ENCODE measurements at regions not wholly inside any gene's neighbourhood (a gene's known extent, or its start where the extent isn't known, plus 50 kb on each side); places are given as distances from the start of the nearest gene placed in this dataset.

GRCh38 chr7:32251659-32252058 is 181.5 kb upstream of the PDE1C start:
- TF ChIP-seq, protein P1, sequence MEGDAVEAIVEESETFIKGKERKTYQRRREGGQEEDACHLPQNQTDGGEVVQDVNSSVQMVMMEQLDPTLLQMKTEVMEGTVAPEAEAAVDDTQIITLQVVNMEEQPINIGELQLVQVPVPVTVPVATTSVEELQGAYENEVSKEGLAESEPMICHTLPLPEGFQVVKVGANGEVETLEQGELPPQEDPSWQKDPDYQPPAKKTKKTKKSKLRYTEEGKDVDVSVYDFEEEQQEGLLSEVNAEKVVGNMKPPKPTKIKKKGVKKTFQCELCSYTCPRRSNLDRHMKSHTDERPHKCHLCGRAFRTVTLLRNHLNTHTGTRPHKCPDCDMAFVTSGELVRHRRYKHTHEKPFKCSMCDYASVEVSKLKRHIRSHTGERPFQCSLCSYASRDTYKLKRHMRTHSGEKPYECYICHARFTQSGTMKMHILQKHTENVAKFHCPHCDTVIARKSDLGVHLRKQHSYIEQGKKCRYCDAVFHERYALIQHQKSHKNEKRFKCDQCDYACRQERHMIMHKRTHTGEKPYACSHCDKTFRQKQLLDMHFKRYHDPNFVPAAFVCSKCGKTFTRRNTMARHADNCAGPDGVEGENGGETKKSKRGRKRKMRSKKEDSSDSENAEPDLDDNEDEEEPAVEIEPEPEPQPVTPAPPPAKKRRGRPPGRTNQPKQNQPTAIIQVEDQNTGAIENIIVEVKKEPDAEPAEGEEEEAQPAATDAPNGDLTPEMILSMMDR (conservative IDR thresholded peaks at IDR 0.05; ENCODE audit: low read depth, low read length), result no peak
- DNase-seq (ENCODE audit: low read depth), result no peak
- H3K4me3 ChIP-seq (ENCODE audit: low read depth, low read length), result no peak overlapping the region

- no peak overlapping the region for H3K4me3 ChIP-seq (ENCODE audit: low read depth, low read length)
- no peak for DNase-seq (ENCODE audit: low read depth)
- TF ChIP-seq, protein P1 (conservative IDR thresholded peaks at IDR 0.05; ENCODE audit: low read depth, low read length), result no peak
Measured at GRCh38 chr7:32250471-32251260, 180.5 kb upstream of the PDE1C start.

- TF ChIP-seq, protein P1 (conservative IDR thresholded peaks at IDR 0.05; ENCODE audit: low read depth, low read length), result no peak
- H3K4me3 ChIP-seq (ENCODE audit: low read depth, low read length), result no peak overlapping the region
- no peak for DNase-seq (ENCODE audit: low read depth)
Measured at GRCh38 chr7:32250003-32250402, 179.8 kb upstream of the PDE1C start.

DNA sequence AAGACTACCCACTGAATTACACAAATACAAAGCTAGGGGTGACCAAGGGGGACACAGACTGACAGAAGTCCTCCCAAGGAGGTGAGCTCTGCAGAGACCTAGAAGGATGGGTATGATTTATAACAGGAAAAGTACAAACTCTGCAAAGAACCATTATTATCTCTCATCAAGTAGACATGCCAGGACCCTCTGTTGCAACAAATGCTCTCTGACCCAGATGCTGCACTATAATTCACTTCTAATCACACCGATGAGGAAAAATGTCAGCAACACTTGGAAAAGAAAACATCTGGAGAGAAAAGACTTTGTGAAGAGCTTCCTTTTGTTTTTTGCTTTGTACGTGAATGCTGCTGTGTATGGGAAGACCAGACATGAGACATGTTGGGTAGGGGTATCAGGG is 178.3 kb upstream of the PDE1C start:
- no peak for DNase-seq (ENCODE audit: low read depth)
- TF ChIP-seq, protein P1 (conservative IDR thresholded peaks at IDR 0.05; ENCODE audit: low read depth, low read length), result no peak

DNA sequence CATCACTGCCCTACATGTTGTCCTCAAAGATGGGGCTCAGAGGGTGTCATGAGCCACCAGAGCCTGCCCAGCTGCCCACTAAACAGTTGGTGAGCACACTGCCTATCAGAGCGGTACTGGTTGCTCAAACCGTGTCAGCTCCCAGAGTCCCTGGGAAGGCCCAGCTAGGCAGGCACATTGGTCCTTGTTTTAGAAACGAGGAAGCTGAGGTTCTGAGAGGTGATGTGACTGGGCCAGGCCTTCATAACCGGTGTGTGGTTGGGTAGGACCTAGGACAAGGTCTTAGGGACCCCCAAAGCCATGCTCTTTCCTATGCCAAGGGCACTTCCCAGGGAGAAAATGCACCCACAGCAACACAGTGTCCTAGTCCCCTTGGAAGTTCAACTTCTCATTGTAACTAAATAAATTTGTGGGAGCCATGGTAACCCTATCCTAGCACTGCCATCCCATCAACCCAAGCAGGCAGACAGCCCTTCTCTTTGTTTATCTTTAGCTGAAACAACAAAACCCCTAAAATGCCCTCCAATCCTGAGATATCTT is 174.7 kb upstream of the PDE1C start:
- TF ChIP-seq, protein P1 (conservative IDR thresholded peaks at IDR 0.05; ENCODE audit: low read depth, low read length), result no peak
- DNase-seq (ENCODE audit: low read depth), result no peak
- H3K4me3 ChIP-seq (ENCODE audit: low read depth, low read length), result no peak overlapping the region

More for the DNA sequence above, 178.3 kb upstream of the PDE1C start:
- no peak overlapping the region for H3K4me3 ChIP-seq (ENCODE audit: low read depth, low read length)

DNA sequence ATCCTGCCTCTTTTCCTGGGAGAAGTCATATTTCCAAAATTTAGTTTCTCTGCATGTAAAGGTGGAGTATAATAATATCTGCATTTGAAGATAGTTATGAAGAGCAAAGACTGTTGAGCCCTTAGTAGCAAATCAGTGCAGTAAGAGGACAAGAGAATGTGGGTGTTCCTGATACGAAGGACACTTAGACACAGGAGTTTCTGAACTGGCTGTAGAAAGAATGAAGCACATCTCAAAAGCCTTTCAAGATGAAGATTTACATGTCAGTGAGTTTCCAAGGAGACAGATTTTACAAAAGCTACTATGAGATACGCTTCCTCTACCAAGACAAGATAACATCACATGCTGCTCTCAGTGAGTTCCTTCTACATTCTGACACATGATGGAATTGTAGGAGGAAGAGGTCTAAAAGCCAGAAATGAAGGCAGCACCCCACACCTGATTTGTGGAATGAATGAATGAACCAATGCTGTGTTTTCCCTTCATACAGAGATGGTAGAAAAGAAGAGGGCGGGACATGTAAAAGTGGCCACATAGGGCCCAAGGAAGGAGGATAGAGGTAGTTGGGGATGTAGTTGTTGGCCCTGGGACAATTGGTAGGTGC is 173.6 kb upstream of the PDE1C start:
- H3K4me3 ChIP-seq (ENCODE audit: low read depth, low read length), result no peak overlapping the region
- TF ChIP-seq, protein P1 (conservative IDR thresholded peaks at IDR 0.05; ENCODE audit: low read depth, low read length), result no peak
- DNase-seq (ENCODE audit: low read depth), result no peak
